H1 (cell line): ENCODE measurements at regions not wholly inside any gene's neighbourhood (a gene's known extent, or its start where the extent isn't known, plus 50 kb on each side); places are given as distances from the start of the nearest gene placed in this dataset.

Source experiments
- CTCF ChIA-PET: fragments of 300-600 bp; sonication (Branson Sonifier 250); formaldehyde crosslinking; loops from one replicate; lab custom pipeline; 2021; ENCODE audit not compliant: partially characterized antibody; lab: Charles Lee
- POLR2A ChIA-PET: fragments of 300-600 bp; sonication (Branson Sonifier 250); formaldehyde crosslinking; loops from one replicate; lab custom pipeline; 2021; ENCODE audit warnings: inconsistent platforms; ENCODE audit not compliant: partially characterized antibody; lab: Charles Lee
- DNase-seq, 2 experiments: peaks; one replicate each; pipeline versions ENCODE4 v3.0.0 to v3.0.0-alpha.2; 2010 to 2022; ENCODE audit warnings: low spot score in 2 of 2, low read depth in 1 of 2, mixed read lengths in 1 of 2
- FAIRE-seq: peaks from 2 replicates; lab custom pipeline; 2011; peaks lifted over from hg19 to GRCh38; lab: Jason Lieb, UNC
- H2AFZ ChIP-seq: 2 replicates; pipeline ENCODE4 v1.8.1; 2012; ENCODE audit warnings: low read length, inconsistent platforms
- H2AK5ac ChIP-seq: 2 replicates; pipeline ENCODE4 v1.6.1; 2013; ENCODE audit warnings: low read depth, low read length
- H2BK120ac ChIP-seq: replicated peaks from 2 replicates; pipeline ENCODE3; 2013; ENCODE audit warnings: low read depth, low read length, inconsistent platforms
- H2BK12ac ChIP-seq: 2 replicates; pipeline ENCODE4 v1.6.1; 2013; ENCODE audit warnings: low read depth, low read length
- H2BK15ac ChIP-seq: 2 replicates; pipeline ENCODE4 v1.6.1; 2013; ENCODE audit warnings: low read length
- H2BK20ac ChIP-seq: 2 replicates; pipeline ENCODE4 v1.6.1; 2013; ENCODE audit warnings: low read length
- H2BK5ac ChIP-seq: 2 replicates; pipeline ENCODE4 v1.6.1; 2013; ENCODE audit warnings: low read depth, low read length
- H3K14ac ChIP-seq: 2 replicates; pipeline ENCODE4 v1.6.1; 2013; ENCODE audit warnings: inconsistent platforms; ENCODE audit not compliant: insufficient read length
- H3K18ac ChIP-seq: 2 replicates; pipeline ENCODE4 v1.6.1; 2013; ENCODE audit warnings: low read length; ENCODE audit errors: extremely low read depth
- H3K23ac ChIP-seq: 2 replicates; pipeline ENCODE4 v1.6.1; 2013; ENCODE audit warnings: inconsistent platforms; ENCODE audit not compliant: insufficient read length
- H3K23me2 ChIP-seq: 2 replicates; pipeline ENCODE4 v1.6.1; 2013; ENCODE audit warnings: low read depth, low read length
- H3K27ac ChIP-seq: 2 replicates; pipeline ENCODE4 v1.6.1; 2011; ENCODE audit warnings: low read depth, low read length, inconsistent platforms
- H3K27me3 ChIP-seq, 4 experiments: replicated peaks in 1 of 4; 1 replicate in 1 of 4; 2 replicates in 3 of 4; pipeline versions ENCODE4 v1.6.1 to v1.8.1; 2011 to 2013; ENCODE audit warnings: low read length in 3 of 4, mild to moderate bottlenecking in 3 of 4, inconsistent platforms in 2 of 4, mixed read lengths in 2 of 4, moderate library complexity in 1 of 4; ENCODE audit not compliant: control insufficient read depth in 3 of 4, insufficient read depth in 3 of 4; ENCODE audit errors: extremely low read depth in 1 of 4
- H3K36me3 ChIP-seq, 4 experiments: 2 replicates each; pipeline versions ENCODE4 v1.6.1 to v1.8.1; 2011 to 2013; ENCODE audit warnings: mild to moderate bottlenecking in 4 of 4, low read length in 3 of 4, moderate library complexity in 2 of 4, control low read depth in 1 of 4, inconsistent platforms in 1 of 4; ENCODE audit not compliant: insufficient read depth in 4 of 4, control insufficient read depth in 2 of 4
- H3K4ac ChIP-seq: replicated peaks from 2 replicates; pipeline ENCODE3; 2013; ENCODE audit warnings: low read length, low read depth, mixed read lengths, inconsistent platforms; ENCODE audit not compliant: insufficient read length
- H3K4me1 ChIP-seq, 4 experiments: replicated peaks in 1 of 4; 1 replicate in 1 of 4; 2 replicates in 3 of 4; pipeline versions ENCODE4 v1.6.1 to v1.8.1; 2011 to 2013; ENCODE audit warnings: low read length in 3 of 4, inconsistent platforms in 2 of 4, mixed read lengths in 1 of 4; ENCODE audit not compliant: insufficient read depth in 4 of 4, control insufficient read depth in 3 of 4
- H3K4me2 ChIP-seq, 2 experiments: 2 replicates each; pipeline versions ENCODE4 v1.6.1 to v1.8.1; 2011 to 2013; ENCODE audit warnings: low read depth in 2 of 2, low read length in 2 of 2, control low read depth in 1 of 2, inconsistent platforms in 1 of 2, mild to moderate bottlenecking in 1 of 2; ENCODE audit not compliant: insufficient read depth in 1 of 2
- H3K4me3 ChIP-seq, 4 experiments: fragments of 200-600, 300-600 bp in 1 of 4; sonication (generic), shearing (Covaris generic), sonication (Bioruptor Twin) in 1 of 4; 2 replicates each; pipeline versions ENCODE4 v1.5.1 to v1.8.1; 2011 to 2016; ENCODE audit warnings: low read length in 4 of 4, low read depth in 3 of 4, control low read depth in 2 of 4, inconsistent platforms in 2 of 4, mild to moderate bottlenecking in 2 of 4, mixed read lengths in 1 of 4, moderate library complexity in 1 of 4; ENCODE audit not compliant: insufficient read depth in 2 of 4; ENCODE audit errors: extremely low read depth in 1 of 4
- H3K56ac ChIP-seq: replicated peaks from 2 replicates; pipeline ENCODE3; 2013; ENCODE audit warnings: low read depth, mild to moderate bottlenecking, mixed read lengths, low read length, inconsistent platforms; ENCODE audit not compliant: insufficient read length
- H3K79me1 ChIP-seq: 2 replicates; pipeline ENCODE4 v1.6.1; 2013; ENCODE audit warnings: low read depth, low read length, control low read depth
- H3K79me2 ChIP-seq, 2 experiments: 2 replicates each; pipeline versions ENCODE4 v1.6.1 to v1.8.1; 2012 to 2013; ENCODE audit warnings: low read length in 2 of 2, mild to moderate bottlenecking in 2 of 2, inconsistent platforms in 1 of 2; ENCODE audit not compliant: insufficient read depth in 2 of 2, control insufficient read depth in 1 of 2
- H3K9ac ChIP-seq, 4 experiments: replicated peaks in 1 of 4; 1 replicate in 1 of 4; 2 replicates in 3 of 4; pipeline versions ENCODE4 v1.6.1 to v1.8.1; 2011 to 2013; ENCODE audit warnings: low read depth in 3 of 4, low read length in 3 of 4, control low read depth in 2 of 4, mild to moderate bottlenecking in 2 of 4, moderate library complexity in 2 of 4, inconsistent platforms in 1 of 4; ENCODE audit errors: extremely low read depth in 1 of 4
- H3K9me3 ChIP-seq, 2 experiments: 2 replicates each; pipeline versions ENCODE4 v1.6.1 to v1.8.1; 2012 to 2013; ENCODE audit warnings: mild to moderate bottlenecking in 2 of 2, moderate library complexity in 2 of 2, control low read depth in 1 of 2, inconsistent platforms in 1 of 2, low read depth in 1 of 2, low read length in 1 of 2, mixed read lengths in 1 of 2; ENCODE audit not compliant: insufficient read depth in 2 of 2
- H4K20me1 ChIP-seq, 2 experiments: replicated peaks in 1 of 2; 2 replicates each; pipeline versions ENCODE3 to v1.8.1; 2011 to 2013; ENCODE audit warnings: inconsistent platforms in 2 of 2, low read length in 2 of 2, mild to moderate bottlenecking in 1 of 2; ENCODE audit not compliant: insufficient read depth in 2 of 2, control insufficient read depth in 1 of 2
- H4K5ac ChIP-seq: 2 replicates; pipeline ENCODE4 v1.6.1; 2013; ENCODE audit warnings: low read length, low read depth, mixed read lengths, inconsistent platforms; ENCODE audit not compliant: insufficient read length
- H4K8ac ChIP-seq: 2 replicates; pipeline ENCODE4 v1.8.0; 2013; ENCODE audit warnings: mild to moderate bottlenecking, moderate library complexity, low read length, inconsistent platforms; ENCODE audit not compliant: insufficient read depth; ENCODE audit errors: extremely low read depth
- H4K91ac ChIP-seq: replicated peaks from 2 replicates; pipeline ENCODE3; 2013; ENCODE audit warnings: low read length, mixed read lengths, inconsistent platforms; ENCODE audit not compliant: insufficient read length
- CBX5 ChIP-seq: fragments of 300-800, 300-1000 bp; sonication (generic); IDR thresholded peaks from 2 replicates; pipeline ENCODE4 v1.7.1; 2016; ENCODE audit warnings: antibody characterized with exemption, low read length, low read depth
- CHD1 ChIP-seq: IDR thresholded peaks from 2 replicates; pipeline ENCODE4 v1.6.1; 2012; ENCODE audit warnings: low read depth, low read length, improper control_type of control experiment
- CTCF ChIP-seq, 3 experiments: IDR thresholded peaks; 1 replicate in 2 of 3; 2 replicates in 1 of 3; pipeline versions ENCODE4 v1.5.1 to v1.6.1; 2011; ENCODE audit warnings: low read length in 3 of 3, mild to moderate bottlenecking in 3 of 3, inconsistent platforms in 2 of 3, low read depth in 1 of 3, moderate library complexity in 1 of 3; ENCODE audit not compliant: insufficient read depth in 1 of 3; ENCODE audit errors: control extremely low read depth in 1 of 3
- EGR1 ChIP-seq: IDR thresholded peaks from 2 replicates; pipeline ENCODE4 v1.6.1; 2011; ENCODE audit warnings: low read depth, low read length, borderline replicate concordance
- GTF2F1 ChIP-seq: IDR thresholded peaks from 2 replicates; pipeline ENCODE4 v1.6.1; 2012; ENCODE audit warnings: low read depth, low read length, improper control_type of control experiment, borderline replicate concordance
- JUN ChIP-seq: IDR thresholded peaks from 2 replicates; pipeline ENCODE4 v1.6.1; 2011; ENCODE audit warnings: low read depth, mild to moderate bottlenecking, improper control_type of control experiment, low read length
- MAX ChIP-seq: IDR thresholded peaks from 2 replicates; pipeline ENCODE4 v1.6.1; 2012; ENCODE audit warnings: inconsistent platforms
- POLR2AphosphoS5 ChIP-seq: IDR thresholded peaks from 2 replicates; pipeline ENCODE4 v1.6.1; 2011; ENCODE audit warnings: low read depth, low read length
- RAD21 ChIP-seq, 2 experiments: IDR thresholded peaks in 1 of 2; conservative IDR thresholded peaks in 1 of 2; 2 replicates each; pipeline ENCODE4 v1.6.1; 2011; ENCODE audit warnings: low read depth in 2 of 2, low read length in 2 of 2, improper control_type of control experiment in 1 of 2, inconsistent platforms in 1 of 2, mild to moderate bottlenecking in 1 of 2, moderate library complexity in 1 of 2
- SAP30 ChIP-seq: fragments of 300-600 bp; sonication (generic); IDR thresholded peaks from 2 replicates; pipeline ENCODE4 v1.7.1; 2012; ENCODE audit warnings: low read length, moderate library complexity, mild to moderate bottlenecking, inconsistent platforms; ENCODE audit not compliant: insufficient read depth, insufficient replicate concordance
- SIRT6 ChIP-seq: IDR thresholded peaks from one replicate; pipeline ENCODE4 v1.7.1; 2012; ENCODE audit warnings: low read length, inconsistent platforms
- SP2 ChIP-seq: IDR thresholded peaks from 2 replicates; pipeline ENCODE4 v1.6.1; 2012; ENCODE audit warnings: mild to moderate bottlenecking, low read length, inconsistent platforms
- TAF7 ChIP-seq: optimal IDR thresholded peaks from 2 replicates; pipeline ENCODE3; 2011; ENCODE audit warnings: low read depth, mild to moderate bottlenecking, inconsistent platforms, low read length, moderate library complexity, borderline replicate concordance
- TBP ChIP-seq: IDR thresholded peaks from 2 replicates; pipeline ENCODE4 v1.6.1; 2011; ENCODE audit warnings: low read depth, low read length, improper control_type of control experiment

GRCh38 chr13:64127856-64128255, 2712.2 kb upstream of the PCDH20 start:
- Histone ChIP-seq H4K8ac (no peak overlapping the region), H2BK12ac (no peak overlapping the region)
- TF ChIP-seq TAF7 (no peak), CHD1 (no peak), POLR2AphosphoS5 (no peak), SP2 (no peak), TBP (no peak), CTCF (IDR thresholded peaks at IDR 0.05; ENCODE audit: control extremely low read depth in 1 of 3, insufficient read depth in 1 of 3, low read depth in 1 of 3, low read length in 3 of 3) (no peak), SIRT6 (no peak), GTF2F1 (no peak), MAX (no peak), EGR1 (no peak), SAP30 (no peak), JUN (no peak), CBX5 (no peak), RAD21 (IDR thresholded peaks at IDR 0.05 in 1 of 2, conservative IDR thresholded peaks at IDR 0.05 in 1 of 2; ENCODE audit: low read depth in 2 of 2, low read length in 2 of 2) (no peak)
- TF ChIP-seq, all 59 proteins: peak for 0
- H3K23ac ChIP-seq = no peak overlapping the region
- H3K79me1 ChIP-seq = no peaks in the 10 kb centered on the region
- H3K14ac ChIP-seq = no peak overlapping the region
- H4K20me1 ChIP-seq = no peaks in the 10 kb centered on the region
- H3K36me3 ChIP-seq = no peaks in the 10 kb centered on the region
- no peak overlapping the region for H3K18ac ChIP-seq
- CTCF ChIA-PET = no interaction called here
- no peak overlapping the region for H2AK5ac ChIP-seq
- no peak for DNase-seq
- no peak overlapping the region for H4K91ac ChIP-seq
- no peak overlapping the region for H3K4me3 ChIP-seq
- H3K9me3 ChIP-seq = no peaks in the 10 kb centered on the region
- no peaks in the 10 kb centered on the region for H3K27me3 ChIP-seq
- H3K56ac ChIP-seq = no peak overlapping the region
- FAIRE-seq = no peak
- H3K4ac ChIP-seq = no peak overlapping the region
- H3K79me2 ChIP-seq = no peaks in the 10 kb centered on the region
- no peak overlapping the region for H4K5ac ChIP-seq
- no peaks in the 10 kb centered on the region for H3K4me1 ChIP-seq
- H2BK120ac ChIP-seq = no peak overlapping the region
- H2BK15ac ChIP-seq = no peak overlapping the region
- POLR2A ChIA-PET = no interaction called here
- no peaks in the 10 kb centered on the region for H3K23me2 ChIP-seq
- H2BK20ac ChIP-seq = no peak overlapping the region
- H2BK5ac ChIP-seq = no peak overlapping the region
- no peak overlapping the region for H3K27ac ChIP-seq
- no peak overlapping the region for H3K9ac ChIP-seq
- H2AFZ ChIP-seq = no peak overlapping the region
- H3K4me2 ChIP-seq = no peak overlapping the region
